ENCODE measurements at regions not wholly inside any gene's neighbourhood (a gene's known extent, or its start where the extent isn't known, plus 50 kb on each side); places are given as distances from the start of the nearest gene placed in this dataset.
A peak's percentile ranks its signal among the peaks of the same experiment; 100 is the strongest.

DNA sequence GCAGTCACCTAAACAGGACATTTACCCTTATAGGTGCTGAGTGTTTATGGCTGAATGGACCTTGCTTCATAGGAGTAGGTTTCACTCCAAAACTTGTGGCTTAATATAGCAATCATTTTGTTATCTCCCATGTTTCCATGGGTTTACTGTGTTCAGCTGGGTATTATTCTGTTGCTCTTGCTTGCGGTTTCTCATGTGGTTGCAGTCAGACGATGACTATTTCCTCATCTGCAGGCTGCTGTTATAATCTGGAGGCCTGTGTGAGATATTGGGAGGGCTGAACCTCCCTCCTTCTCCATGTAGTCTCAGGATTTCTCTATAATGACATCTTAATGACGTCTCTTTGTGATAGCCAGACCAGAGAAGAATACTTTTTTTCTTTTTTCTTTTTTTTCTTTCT lies 98.1 kb downstream of the ZPLD1 start:
- Histone ChIP-seq H3K27ac (replicated peaks) (peak overlapping the region; percentile 56), H3K27me3 (ENCODE audit: insufficient read depth, poor library complexity, severe bottlenecking) (no peaks in the 10 kb centered on the region), H3K4me3 (replicated peaks; ENCODE audit: insufficient read depth, low read length) (no peak overlapping the region)
- TF ChIP-seq POLR2AphosphoS5 (IDR thresholded peaks at IDR 0.05; ENCODE audit: low read depth): peak; percentile 72
- TF ChIP-seq SPI1 (IDR thresholded peaks at IDR 0.05; ENCODE audit: borderline replicate concordance, low read depth): no peak
- DNase-seq (ENCODE audit: low read depth in 1 of 2, low spot score in 1 of 2): peak; percentile 21 to 82

DNA sequence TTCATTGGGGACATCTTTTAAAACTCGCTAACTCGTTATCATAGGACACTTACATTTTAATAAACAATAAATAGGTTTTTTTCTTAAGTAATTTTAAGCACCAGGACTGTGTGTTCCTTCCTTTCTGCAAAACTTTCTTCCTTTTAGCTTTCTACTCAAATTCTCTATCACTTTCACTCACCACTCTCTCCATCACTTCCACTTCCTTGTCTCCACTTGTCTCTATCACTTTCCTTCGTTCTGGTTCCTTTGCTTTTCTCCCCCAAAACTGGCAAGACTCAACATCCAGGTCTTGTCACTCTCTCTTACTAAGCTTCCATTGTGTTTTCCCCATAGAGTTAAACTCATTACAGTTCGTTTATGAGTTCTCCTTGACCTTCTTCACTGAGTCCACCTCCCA lies 99.0 kb downstream of the ZPLD1 start:
- Histone ChIP-seq H3K27me3 (ENCODE audit: insufficient read depth, poor library complexity, severe bottlenecking) (no peaks in the 10 kb centered on the region), H3K27ac (replicated peaks) (no peak overlapping the region), H3K4me3 (replicated peaks; ENCODE audit: insufficient read depth, low read length) (no peak overlapping the region)
- no peak for DNase-seq (ENCODE audit: low read depth in 1 of 2, low spot score in 1 of 2)
- TF ChIP-seq SPI1 (IDR thresholded peaks at IDR 0.05; ENCODE audit: borderline replicate concordance, low read depth) (no peak), POLR2AphosphoS5 (IDR thresholded peaks at IDR 0.05; ENCODE audit: low read depth) (no peak), GABPA (IDR thresholded peaks at IDR 0.05; ENCODE audit: low read depth) (no peak)
- TF ChIP-seq, protein P1, sequence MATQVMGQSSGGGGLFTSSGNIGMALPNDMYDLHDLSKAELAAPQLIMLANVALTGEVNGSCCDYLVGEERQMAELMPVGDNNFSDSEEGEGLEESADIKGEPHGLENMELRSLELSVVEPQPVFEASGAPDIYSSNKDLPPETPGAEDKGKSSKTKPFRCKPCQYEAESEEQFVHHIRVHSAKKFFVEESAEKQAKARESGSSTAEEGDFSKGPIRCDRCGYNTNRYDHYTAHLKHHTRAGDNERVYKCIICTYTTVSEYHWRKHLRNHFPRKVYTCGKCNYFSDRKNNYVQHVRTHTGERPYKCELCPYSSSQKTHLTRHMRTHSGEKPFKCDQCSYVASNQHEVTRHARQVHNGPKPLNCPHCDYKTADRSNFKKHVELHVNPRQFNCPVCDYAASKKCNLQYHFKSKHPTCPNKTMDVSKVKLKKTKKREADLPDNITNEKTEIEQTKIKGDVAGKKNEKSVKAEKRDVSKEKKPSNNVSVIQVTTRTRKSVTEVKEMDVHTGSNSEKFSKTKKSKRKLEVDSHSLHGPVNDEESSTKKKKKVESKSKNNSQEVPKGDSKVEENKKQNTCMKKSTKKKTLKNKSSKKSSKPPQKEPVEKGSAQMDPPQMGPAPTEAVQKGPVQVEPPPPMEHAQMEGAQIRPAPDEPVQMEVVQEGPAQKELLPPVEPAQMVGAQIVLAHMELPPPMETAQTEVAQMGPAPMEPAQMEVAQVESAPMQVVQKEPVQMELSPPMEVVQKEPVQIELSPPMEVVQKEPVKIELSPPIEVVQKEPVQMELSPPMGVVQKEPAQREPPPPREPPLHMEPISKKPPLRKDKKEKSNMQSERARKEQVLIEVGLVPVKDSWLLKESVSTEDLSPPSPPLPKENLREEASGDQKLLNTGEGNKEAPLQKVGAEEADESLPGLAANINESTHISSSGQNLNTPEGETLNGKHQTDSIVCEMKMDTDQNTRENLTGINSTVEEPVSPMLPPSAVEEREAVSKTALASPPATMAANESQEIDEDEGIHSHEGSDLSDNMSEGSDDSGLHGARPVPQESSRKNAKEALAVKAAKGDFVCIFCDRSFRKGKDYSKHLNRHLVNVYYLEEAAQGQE (IDR thresholded peaks at IDR 0.05; ENCODE audit: insufficient replicate concordance, low read depth): no peak
- TF ChIP-seq, protein P2, sequence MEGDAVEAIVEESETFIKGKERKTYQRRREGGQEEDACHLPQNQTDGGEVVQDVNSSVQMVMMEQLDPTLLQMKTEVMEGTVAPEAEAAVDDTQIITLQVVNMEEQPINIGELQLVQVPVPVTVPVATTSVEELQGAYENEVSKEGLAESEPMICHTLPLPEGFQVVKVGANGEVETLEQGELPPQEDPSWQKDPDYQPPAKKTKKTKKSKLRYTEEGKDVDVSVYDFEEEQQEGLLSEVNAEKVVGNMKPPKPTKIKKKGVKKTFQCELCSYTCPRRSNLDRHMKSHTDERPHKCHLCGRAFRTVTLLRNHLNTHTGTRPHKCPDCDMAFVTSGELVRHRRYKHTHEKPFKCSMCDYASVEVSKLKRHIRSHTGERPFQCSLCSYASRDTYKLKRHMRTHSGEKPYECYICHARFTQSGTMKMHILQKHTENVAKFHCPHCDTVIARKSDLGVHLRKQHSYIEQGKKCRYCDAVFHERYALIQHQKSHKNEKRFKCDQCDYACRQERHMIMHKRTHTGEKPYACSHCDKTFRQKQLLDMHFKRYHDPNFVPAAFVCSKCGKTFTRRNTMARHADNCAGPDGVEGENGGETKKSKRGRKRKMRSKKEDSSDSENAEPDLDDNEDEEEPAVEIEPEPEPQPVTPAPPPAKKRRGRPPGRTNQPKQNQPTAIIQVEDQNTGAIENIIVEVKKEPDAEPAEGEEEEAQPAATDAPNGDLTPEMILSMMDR (IDR thresholded peaks at IDR 0.05; ENCODE audit: insufficient read depth, low read length): no peak

DNA sequence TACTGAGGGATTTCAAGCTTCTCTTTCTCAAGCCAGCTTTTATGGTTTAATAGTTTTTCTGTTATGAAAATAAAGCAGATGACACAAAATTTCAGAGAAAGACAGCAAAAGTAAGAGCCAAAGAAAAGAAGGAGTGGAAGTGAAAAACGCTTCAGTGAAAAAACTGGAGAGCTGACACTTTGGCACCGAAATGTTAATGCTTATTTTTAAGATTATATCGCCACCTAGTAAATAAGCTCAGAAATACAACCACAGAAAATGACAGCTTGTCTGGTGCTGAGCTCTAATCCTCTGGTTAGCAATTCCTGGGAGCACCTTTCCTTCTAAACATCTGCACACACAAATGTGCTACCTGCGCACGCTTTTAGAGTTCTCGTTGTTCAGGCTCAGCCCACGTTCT lies 101.6 kb downstream of the ZPLD1 start:
- TF ChIP-seq, protein P1 (IDR thresholded peaks at IDR 0.05; ENCODE audit: insufficient replicate concordance, low read depth): no peak
- TF ChIP-seq, protein P2 (IDR thresholded peaks at IDR 0.05; ENCODE audit: insufficient read depth, low read length): peak; percentile 18
- peak in 1 of 2 experiments; percentile 2 for DNase-seq (ENCODE audit: low read depth in 1 of 2, low spot score in 1 of 2)
- Histone ChIP-seq H3K27ac (replicated peaks) (no peak overlapping the region), H3K27me3 (ENCODE audit: insufficient read depth, poor library complexity, severe bottlenecking) (no peaks in the 10 kb centered on the region), H3K4me3 (replicated peaks; ENCODE audit: insufficient read depth, low read length) (no peak overlapping the region)

DNA sequence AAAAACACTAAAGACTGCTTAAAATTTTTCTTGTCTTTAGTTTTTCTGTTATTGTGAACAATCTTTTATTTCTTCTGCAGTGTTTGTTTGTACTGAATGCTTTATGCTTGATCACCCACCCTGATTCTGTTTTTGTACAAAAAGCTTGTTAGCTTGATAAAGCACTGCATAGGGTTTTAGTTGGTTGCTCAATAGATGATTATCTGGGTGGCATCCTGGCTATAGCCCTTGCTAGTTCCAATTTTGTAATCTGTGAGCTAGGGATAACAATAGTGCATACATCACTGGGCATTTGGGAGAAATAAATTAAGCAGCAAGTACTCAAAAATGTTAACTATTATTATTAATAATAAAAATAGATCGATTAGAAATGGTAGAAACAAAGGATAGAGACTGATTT lies 102.3 kb downstream of the ZPLD1 start:
- DNase-seq (ENCODE audit: low read depth in 1 of 2, low spot score in 1 of 2): no peak
- H3K27ac ChIP-seq (replicated peaks): no peak overlapping the region
- no peaks in the 10 kb centered on the region for H3K27me3 ChIP-seq (ENCODE audit: insufficient read depth, poor library complexity, severe bottlenecking)
- no peak overlapping the region for H3K4me3 ChIP-seq (replicated peaks; ENCODE audit: insufficient read depth, low read length)
- TF ChIP-seq POLR2AphosphoS5 (IDR thresholded peaks at IDR 0.05; ENCODE audit: low read depth) (no peak), SPI1 (IDR thresholded peaks at IDR 0.05; ENCODE audit: borderline replicate concordance, low read depth) (no peak), GABPA (IDR thresholded peaks at IDR 0.05; ENCODE audit: low read depth) (no peak)
- TF ChIP-seq, protein P1 (IDR thresholded peaks at IDR 0.05; ENCODE audit: insufficient replicate concordance, low read depth): no peak
- TF ChIP-seq, protein P2 (IDR thresholded peaks at IDR 0.05; ENCODE audit: insufficient read depth, low read length): no peak

Data from HL-60 (cell line).